ENCODE measurements at regions not wholly inside any gene's neighbourhood (a gene's known extent, or its start where the extent isn't known, plus 50 kb on each side); places are given as distances from the start of the nearest gene placed in this dataset.

GRCh38 chr4:34636623-34637022, 1607.7 kb downstream of the ARAP2 start:
- no peak overlapping the region for H3K27ac Mint-ChIP-seq (ENCODE audit: unreplicated experiment)
- no peaks in the 10 kb centered on the region for H3K4me1 Mint-ChIP-seq (ENCODE audit: low read depth, unreplicated experiment)
- DNase-seq: no peak
- no peak overlapping the region for H3K4me3 Mint-ChIP-seq (ENCODE audit: low read depth, unreplicated experiment)
- intact Hi-C loops (cut with micrococcal nuclease; ENCODE audit: unreplicated experiment): no loop called here
- no peak for TF ChIP-seq CTCF (IDR thresholded peaks at IDR 0.05; ENCODE audit: unreplicated experiment)
- CTCF ChIA-PET: no interaction called here
- no TSS peak for BruUV-seq (replicated peaks)
- H3K27me3 Mint-ChIP-seq (ENCODE audit: unreplicated experiment): no peaks in the 10 kb centered on the region
- peaks cover 2% of the 10 kb centered on the region for H3K9me3 Mint-ChIP-seq (ENCODE audit: low read depth, unreplicated experiment)
- no peaks in the 10 kb centered on the region for H3K36me3 Mint-ChIP-seq (ENCODE audit: insufficient read depth, unreplicated experiment)

GRCh38 chr4:34643476-34643875, 1600.8 kb downstream of the ARAP2 start:
- intact Hi-C loops (cut with micrococcal nuclease; ENCODE audit: unreplicated experiment): no loop called here
- H3K27ac Mint-ChIP-seq (ENCODE audit: unreplicated experiment): no peak overlapping the region
- no peaks in the 10 kb centered on the region for H3K27me3 Mint-ChIP-seq (ENCODE audit: unreplicated experiment)
- H3K4me1 Mint-ChIP-seq (ENCODE audit: low read depth, unreplicated experiment): no peaks in the 10 kb centered on the region
- TF ChIP-seq CTCF (IDR thresholded peaks at IDR 0.05; ENCODE audit: unreplicated experiment): no peak
- no peaks in the 10 kb centered on the region for H3K36me3 Mint-ChIP-seq (ENCODE audit: insufficient read depth, unreplicated experiment)
- no TSS peak for BruUV-seq (replicated peaks)
- no peak overlapping the region for H3K4me3 Mint-ChIP-seq (ENCODE audit: low read depth, unreplicated experiment)
- no peak for DNase-seq
- H3K9me3 Mint-ChIP-seq (ENCODE audit: low read depth, unreplicated experiment): peaks cover 5% of the 10 kb centered on the region
- CTCF ChIA-PET: no interaction called here

GRCh38 chr4:34644579-34645115, 1599.7 kb downstream of the ARAP2 start:
- no peak overlapping the region for H3K4me3 Mint-ChIP-seq (ENCODE audit: low read depth, unreplicated experiment)
- CTCF ChIA-PET: no interaction called here

GRCh38 chr4:34649716-34650115, 1594.6 kb downstream of the ARAP2 start:
- Mint-ChIP-seq H3K36me3 (ENCODE audit: insufficient read depth, unreplicated experiment) (no peaks in the 10 kb centered on the region), H3K4me3 (ENCODE audit: low read depth, unreplicated experiment) (no peak overlapping the region), H3K9me3 (ENCODE audit: low read depth, unreplicated experiment) (peaks cover 3% of the 10 kb centered on the region), H3K4me1 (ENCODE audit: low read depth, unreplicated experiment) (no peaks in the 10 kb centered on the region), H3K27me3 (ENCODE audit: unreplicated experiment) (no peaks in the 10 kb centered on the region), H3K27ac (ENCODE audit: unreplicated experiment) (no peak overlapping the region)
- TF ChIP-seq CTCF (IDR thresholded peaks at IDR 0.05; ENCODE audit: unreplicated experiment): no peak
- CTCF ChIA-PET: no interaction called here
- intact Hi-C loops (cut with micrococcal nuclease; ENCODE audit: unreplicated experiment): no loop called here
- no peak for DNase-seq
- no TSS peak for BruUV-seq (replicated peaks)

More at GRCh38 chr4:34644579-34645115, 1599.7 kb downstream of the ARAP2 start:
- Mint-ChIP-seq H3K4me1 (ENCODE audit: low read depth, unreplicated experiment) (no peaks in the 10 kb centered on the region), H3K36me3 (ENCODE audit: insufficient read depth, unreplicated experiment) (no peaks in the 10 kb centered on the region), H3K9me3 (ENCODE audit: low read depth, unreplicated experiment) (peaks cover 5% of the 10 kb centered on the region), H3K27ac (ENCODE audit: unreplicated experiment) (no peak overlapping the region), H3K27me3 (ENCODE audit: unreplicated experiment) (no peaks in the 10 kb centered on the region)
- DNase-seq: no peak
- intact Hi-C loops (cut with micrococcal nuclease; ENCODE audit: unreplicated experiment): no loop called here
- no TSS peak for BruUV-seq (replicated peaks)
- no peak for TF ChIP-seq CTCF (IDR thresholded peaks at IDR 0.05; ENCODE audit: unreplicated experiment)

All from Calu3 (cell line).